OCI-LY3 (cell line): ENCODE measurements at regions not wholly inside any gene's neighbourhood (a gene's known extent, or its start where the extent isn't known, plus 50 kb on each side); places are given as distances from the start of the nearest gene placed in this dataset.

Experiments
- EZH2phosphoT487 ChIP-seq: fragments of 200-600 bp; shearing (Covaris generic); IDR thresholded peaks from 2 replicates; pipeline ENCODE4 v1.6.1; 2018; ENCODE audit warnings: antibody characterized with exemption, mixed run types, low read depth
- TF ChIP-seq, protein P1 (sequence below): fragments of 200-600, 300-600 bp; sonication (generic); IDR thresholded peaks from 2 replicates; pipeline ENCODE4 v1.5.1; 2014; ENCODE audit warnings: antibody characterized with exemption, low read length, low read depth

DNA sequence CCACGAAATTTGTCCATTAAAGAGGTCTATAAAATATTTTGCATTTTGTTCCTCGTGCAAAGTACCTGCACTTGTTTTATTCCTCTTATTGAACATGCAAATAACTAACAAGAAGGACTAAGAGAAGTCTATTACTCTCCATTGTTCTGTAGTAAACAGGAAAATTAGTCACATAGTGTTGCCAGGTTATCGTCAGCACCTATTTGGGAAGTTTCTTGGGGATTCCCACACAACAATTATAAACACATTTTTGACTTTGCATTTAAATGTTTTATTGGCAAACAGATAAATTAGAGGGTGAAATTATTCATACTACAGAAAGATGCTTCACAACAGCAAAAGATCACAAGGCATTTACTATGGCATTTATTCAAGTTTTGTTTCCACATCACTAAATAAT is 174.5 kb downstream of the ZC3H11B start:
- TF ChIP-seq, protein P1, sequence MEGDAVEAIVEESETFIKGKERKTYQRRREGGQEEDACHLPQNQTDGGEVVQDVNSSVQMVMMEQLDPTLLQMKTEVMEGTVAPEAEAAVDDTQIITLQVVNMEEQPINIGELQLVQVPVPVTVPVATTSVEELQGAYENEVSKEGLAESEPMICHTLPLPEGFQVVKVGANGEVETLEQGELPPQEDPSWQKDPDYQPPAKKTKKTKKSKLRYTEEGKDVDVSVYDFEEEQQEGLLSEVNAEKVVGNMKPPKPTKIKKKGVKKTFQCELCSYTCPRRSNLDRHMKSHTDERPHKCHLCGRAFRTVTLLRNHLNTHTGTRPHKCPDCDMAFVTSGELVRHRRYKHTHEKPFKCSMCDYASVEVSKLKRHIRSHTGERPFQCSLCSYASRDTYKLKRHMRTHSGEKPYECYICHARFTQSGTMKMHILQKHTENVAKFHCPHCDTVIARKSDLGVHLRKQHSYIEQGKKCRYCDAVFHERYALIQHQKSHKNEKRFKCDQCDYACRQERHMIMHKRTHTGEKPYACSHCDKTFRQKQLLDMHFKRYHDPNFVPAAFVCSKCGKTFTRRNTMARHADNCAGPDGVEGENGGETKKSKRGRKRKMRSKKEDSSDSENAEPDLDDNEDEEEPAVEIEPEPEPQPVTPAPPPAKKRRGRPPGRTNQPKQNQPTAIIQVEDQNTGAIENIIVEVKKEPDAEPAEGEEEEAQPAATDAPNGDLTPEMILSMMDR, result no peak
- no peak for TF ChIP-seq EZH2phosphoT487
